ENCODE measurements at regions not wholly inside any gene's neighbourhood (a gene's known extent, or its start where the extent isn't known, plus 50 kb on each side); places are given as distances from the start of the nearest gene placed in this dataset.

GRCh38 chr20:50309764-50310672 lies 119.4 kb downstream of the CEBPB start:
- FAIRE-seq, result no peak
- no peaks in the 10 kb centered on the region for H3K9me3 ChIP-seq (replicated peaks; ENCODE audit: control insufficient read depth, insufficient read depth, low read length)
- intact Hi-C loops (cut with micrococcal nuclease) (loop anchor here (2.0 kb wide), 1 partner anchor 117 kb away; no protein-coding TSS in a partner anchor), dilution Hi-C loops (cut with MboI; ENCODE audit: extremely low pct_ligation_motif_present, low sequenced_read_pairs) (no loop called here)
- no peaks in the 10 kb centered on the region for H3K9me1 ChIP-seq (replicated peaks; ENCODE audit: control insufficient read depth, extremely low read depth, insufficient read depth, low read length)
- H3K4me1 ChIP-seq (ENCODE audit: control insufficient read depth, extremely low read depth, insufficient read depth, low read length), result peaks cover 14% of the 10 kb centered on the region
- no peaks in the 10 kb centered on the region for H3K79me2 ChIP-seq (ENCODE audit: control insufficient read depth, insufficient read depth, low read length)
- H3K36me3 ChIP-seq (ENCODE audit: control insufficient read depth in 2 of 2, extremely low read depth in 1 of 2, insufficient read depth in 2 of 2, low read length in 2 of 2), result no peaks in the 10 kb centered on the region
- CTCF ChIA-PET, result no interaction called here
- TF ChIP-seq CTCF (IDR thresholded peaks at IDR 0.05; ENCODE audit: extremely low read depth in 1 of 2, insufficient read depth in 1 of 2, low read depth in 1 of 2, low read length in 2 of 2), result no peak
- no peak for TF ChIP-seq MAX (IDR thresholded peaks at IDR 0.05; ENCODE audit: insufficient read depth, insufficient read length)
- no peak for TF ChIP-seq JUN (IDR thresholded peaks at IDR 0.05; ENCODE audit: borderline replicate concordance, insufficient read depth, insufficient read length, low read depth)
- no peak for TF ChIP-seq POLR2AphosphoS5 (IDR thresholded peaks at IDR 0.05; ENCODE audit: insufficient read depth, low read depth, low read length)
- no peak for TF ChIP-seq EZH2 (IDR thresholded peaks at IDR 0.05; ENCODE audit: borderline replicate concordance, low read depth, low read length, severe bottlenecking)
- TF ChIP-seq FOS (IDR thresholded peaks at IDR 0.05; ENCODE audit: borderline replicate concordance, insufficient read depth, low read length), result no peak
- TF ChIP-seq MYC (IDR thresholded peaks at IDR 0.05; ENCODE audit: low read depth, low read length), result no peak
- TF ChIP-seq POLR2A (IDR thresholded peaks at IDR 0.05; ENCODE audit: low read depth, low read length), result no peak
- TF ChIP-seq GATA2 (IDR thresholded peaks at IDR 0.05; ENCODE audit: insufficient read depth, insufficient read length, low read depth, low read length), result no peak
- POLR2A ChIA-PET, result no interaction called here
- H3K4me3 ChIP-seq (replicated peaks in 1 of 3; ENCODE audit: insufficient read depth in 1 of 3, low read depth in 1 of 3, low read length in 3 of 3), result no peak overlapping the region
- no peaks in the 10 kb centered on the region for H4K20me1 ChIP-seq (replicated peaks; ENCODE audit: control insufficient read depth, extremely low read depth, insufficient read depth, low read length)
- no peak overlapping the region for H3K4me2 ChIP-seq (ENCODE audit: insufficient read depth, low read length)
- H3K27me3 ChIP-seq (ENCODE audit: control insufficient read depth in 2 of 2, insufficient read depth in 2 of 2, low read length in 2 of 2), result no peaks in the 10 kb centered on the region
- no peak overlapping the region for H3K9ac ChIP-seq (replicated peaks; ENCODE audit: extremely low read depth, insufficient read depth, low read length)
- no peak for DNase-seq (ENCODE audit: low read depth, low spot score)
- no peak overlapping the region for H3K27ac ChIP-seq (ENCODE audit: insufficient read depth, low read depth, low read length)
- no TSS peak for BruUV-seq (replicated peaks)
- no peak overlapping the region for H2AFZ ChIP-seq (ENCODE audit: low read depth, low read length)

All from endothelial cell of umbilical vein (primary cell).